GM11168 (cell line): ENCODE measurements at regions not wholly inside any gene's neighbourhood (a gene's known extent, or its start where the extent isn't known, plus 50 kb on each side); places are given as distances from the start of the nearest gene placed in this dataset.
"Not testable (repeated sequence)": the region's sequence is repeated elsewhere in the genome, so short reads cannot be mapped to it uniquely, and the experiment has no call there.

Experiments used
- in situ Hi-C: fragments of 300-500 bp; cut with MboI; formaldehyde crosslinking; loops from one replicate; pipeline ENCODE4 v1.12.0; 2022; ENCODE audit warnings: low sequenced_read_pairs; ENCODE audit not compliant: unreplicated experiment

GRCh38 chr3:182117583-182117982 lies 405.9 kb downstream of the SOX2 start:
- in situ Hi-C loops = no loop called here

GRCh38 chr3:182118066-182118465 lies 406.3 kb downstream of the SOX2 start:
- in situ Hi-C loops = no loop called here

- in situ Hi-C loops = no loop called here
Observed at GRCh38 chr3:182121401-182121800, 409.7 kb downstream of the SOX2 start.

- in situ Hi-C loops = no loop called here
Observed at GRCh38 chr3:182122779-182123178, 411.1 kb downstream of the SOX2 start.

GRCh38 chr3:182124187-182124586 lies 412.5 kb downstream of the SOX2 start:
- in situ Hi-C loops = no loop called here

GRCh38 chr3:182124716-182125115 lies 413.0 kb downstream of the SOX2 start:
- in situ Hi-C loops = no loop called here

GRCh38 chr3:182129740-182130139 lies 418.0 kb downstream of the SOX2 start:
- in situ Hi-C loops = no loop called here

GRCh38 chr3:182133752-182134151 lies 422.0 kb downstream of the SOX2 start:
- in situ Hi-C loops = no loop called here

GRCh38 chr3:182135056-182135455 lies 423.3 kb downstream of the SOX2 start:
- in situ Hi-C loops = no loop called here

GRCh38 chr3:182136008-182136910 lies 424.5 kb downstream of the SOX2 start:
- in situ Hi-C loops = no loop called here

- in situ Hi-C loops = no loop called here
Observed at GRCh38 chr3:182138393-182138792, 426.7 kb downstream of the SOX2 start.

GRCh38 chr3:182139627-182140357 lies 428.1 kb downstream of the SOX2 start:
- in situ Hi-C loops = no loop called here

- in situ Hi-C loops = no loop called here
Observed at GRCh38 chr3:182142928-182143327, 431.2 kb downstream of the SOX2 start.

- in situ Hi-C loops = no loop called here
Observed at GRCh38 chr3:182143903-182144302, 432.2 kb downstream of the SOX2 start.

- in situ Hi-C loops = no loop called here
Observed at GRCh38 chr3:182148360-182148759, 436.6 kb downstream of the SOX2 start.

GRCh38 chr3:182149594-182149993 lies 437.9 kb downstream of the SOX2 start:
- in situ Hi-C loops = no loop called here

- in situ Hi-C loops = not testable (repeated sequence)
Observed at GRCh38 chr3:182156326-182156725, 444.6 kb downstream of the SOX2 start.

- in situ Hi-C loops = no loop called here
Observed at GRCh38 chr3:182165234-182165633, 453.5 kb downstream of the SOX2 start.

- in situ Hi-C loops = no loop called here
Observed at GRCh38 chr3:182172534-182172933, 460.8 kb downstream of the SOX2 start.

GRCh38 chr3:182178488-182179200 lies 466.9 kb downstream of the SOX2 start:
- in situ Hi-C loops = no loop called here

- in situ Hi-C loops = no loop called here
Observed at GRCh38 chr3:182179631-182180030, 467.9 kb downstream of the SOX2 start.
